Subcutaneous abdominal adipose tissue (tissue), 5 donors: ENCODE measurements at regions not wholly inside any gene's neighbourhood (a gene's known extent, or its start where the extent isn't known, plus 50 kb on each side); places are given as distances from the start of the nearest gene placed in this dataset.

Experiments used
- H3K27ac ChIP-seq: one replicate; pipeline ENCODE4 v1.7.0; 2013; ENCODE audit warnings: low read depth, mild to moderate bottlenecking, inconsistent platforms, low read length, moderate library complexity
- H3K27me3 ChIP-seq, 5 donors: one replicate each; pipeline ENCODE4 v1.7.0; 2013; ENCODE audit warnings: low read length in 5 of 5, inconsistent platforms in 1 of 5; ENCODE audit not compliant: control insufficient read depth in 5 of 5, insufficient read depth in 4 of 5
- H3K36me3 ChIP-seq, 5 donors: one replicate each; pipeline ENCODE4 v1.7.0; 2013; ENCODE audit warnings: low read length in 5 of 5; ENCODE audit not compliant: control insufficient read depth in 5 of 5, insufficient read depth in 5 of 5
- H3K4me1 ChIP-seq, 5 donors: one replicate each; pipeline ENCODE4 v1.7.0; 2013; ENCODE audit warnings: low read length in 5 of 5, mild to moderate bottlenecking in 3 of 5, moderate library complexity in 1 of 5; ENCODE audit not compliant: control insufficient read depth in 5 of 5, insufficient read depth in 5 of 5
- H3K4me3 ChIP-seq, 5 donors: one replicate each; pipeline ENCODE4 v1.7.0; 2013; ENCODE audit warnings: low read length in 5 of 5, low read depth in 1 of 5
- H3K9ac ChIP-seq, 5 donors: one replicate each; pipeline ENCODE4 v1.7.0; 2013; ENCODE audit warnings: low read length in 5 of 5, mild to moderate bottlenecking in 4 of 5, moderate library complexity in 3 of 5
- H3K9me3 ChIP-seq, 5 donors: one replicate each; pipeline ENCODE4 v1.7.0; 2013; ENCODE audit warnings: low read length in 5 of 5; ENCODE audit not compliant: control insufficient read depth in 5 of 5
- donor health status: healthy.
- donor health status: healthy.
- donor health status: healthy.
- donor health status: healthy.
- donor health status: healthy.

GRCh38 chr7:19336836-19337383 lies 191.7 kb upstream of the FERD3L start:
- H3K36me3 ChIP-seq, result no peaks in the 10 kb centered on the region
- no peak overlapping the region for H3K4me3 ChIP-seq
- H3K9me3 ChIP-seq, result peaks cover 0 to 7% (median 0%) of the 10 kb centered on the region in 5 donors

GRCh38 chr7:19333706-19334105 lies 188.5 kb upstream of the FERD3L start:
- Histone ChIP-seq H3K4me3 (no peak overlapping the region), H3K27ac (no peak overlapping the region), H3K27me3 (no peaks in the 10 kb centered on the region), H3K9me3 (no peaks in the 10 kb centered on the region), H3K4me1 (no peaks in the 10 kb centered on the region), H3K9ac (no peak overlapping the region), H3K36me3 (no peaks in the 10 kb centered on the region)

More at GRCh38 chr7:19336836-19337383, 191.7 kb upstream of the FERD3L start:
- Histone ChIP-seq H3K27ac (no peak overlapping the region), H3K27me3 (no peaks in the 10 kb centered on the region), H3K9ac (no peak overlapping the region), H3K4me1 (no peaks in the 10 kb centered on the region)

GRCh38 chr7:19327018-19327417 lies 181.8 kb upstream of the FERD3L start:
- no peak overlapping the region for H3K27ac ChIP-seq
- peaks cover 0 to 4% (median 0%) of the 10 kb centered on the region in 5 donors for H3K4me1 ChIP-seq
- H3K9ac ChIP-seq, result no peak overlapping the region
- no peak overlapping the region for H3K4me3 ChIP-seq
- H3K27me3 ChIP-seq, result no peaks in the 10 kb centered on the region
- no peaks in the 10 kb centered on the region for H3K36me3 ChIP-seq
- no peaks in the 10 kb centered on the region for H3K9me3 ChIP-seq

GRCh38 chr7:19322002-19322401 lies 176.8 kb upstream of the FERD3L start:
- Histone ChIP-seq H3K4me3 (no peak overlapping the region), H3K9ac (no peak overlapping the region), H3K27me3 (no peaks in the 10 kb centered on the region), H3K9me3 (no peaks in the 10 kb centered on the region), H3K27ac (no peak overlapping the region), H3K4me1 (peaks cover 0 to 4% (median 0%) of the 10 kb centered on the region in 5 donors), H3K36me3 (no peaks in the 10 kb centered on the region)

- H3K4me1 ChIP-seq, result peaks cover 0 to 4% (median 0%) of the 10 kb centered on the region in 5 donors
- no peak overlapping the region for H3K4me3 ChIP-seq
- no peak overlapping the region for H3K27ac ChIP-seq
- H3K9ac ChIP-seq, result no peak overlapping the region
- H3K9me3 ChIP-seq, result no peaks in the 10 kb centered on the region
- H3K27me3 ChIP-seq, result peaks cover 0 to 3% (median 0%) of the 10 kb centered on the region in 5 donors
- no peaks in the 10 kb centered on the region for H3K36me3 ChIP-seq
Observed at GRCh38 chr7:19318287-19318686, 173.1 kb upstream of the FERD3L start.

- Histone ChIP-seq H3K36me3 (no peaks in the 10 kb centered on the region), H3K27ac (no peak overlapping the region), H3K4me1 (peaks cover 0 to 4% (median 0%) of the 10 kb centered on the region in 5 donors), H3K9me3 (no peaks in the 10 kb centered on the region), H3K4me3 (no peak overlapping the region), H3K9ac (no peak overlapping the region), H3K27me3 (peaks cover 0 to 3% (median 0%) of the 10 kb centered on the region in 5 donors)
Observed at GRCh38 chr7:19317461-19317860, 172.2 kb upstream of the FERD3L start.

- peaks cover 0 to 3% (median 0%) of the 10 kb centered on the region in 5 donors for H3K27me3 ChIP-seq
Observed at GRCh38 chr7:19312416-19312815, 167.2 kb upstream of the FERD3L start.

GRCh38 chr7:19307554-19307953 lies 162.3 kb upstream of the FERD3L start:
- Histone ChIP-seq H3K36me3 (no peaks in the 10 kb centered on the region), H3K27ac (no peak overlapping the region), H3K27me3 (no peaks in the 10 kb centered on the region), H3K4me3 (no peak overlapping the region), H3K9ac (no peak overlapping the region), H3K9me3 (no peaks in the 10 kb centered on the region), H3K4me1 (no peaks in the 10 kb centered on the region)

More at GRCh38 chr7:19312416-19312815, 167.2 kb upstream of the FERD3L start:
- no peak overlapping the region for H3K9ac ChIP-seq
- no peaks in the 10 kb centered on the region for H3K36me3 ChIP-seq
- H3K27ac ChIP-seq, result no peak overlapping the region
- H3K9me3 ChIP-seq, result no peaks in the 10 kb centered on the region
- no peak overlapping the region for H3K4me3 ChIP-seq
- no peaks in the 10 kb centered on the region for H3K4me1 ChIP-seq

GRCh38 chr7:19305698-19306097 lies 160.5 kb upstream of the FERD3L start:
- no peak overlapping the region for H3K27ac ChIP-seq
- no peak overlapping the region for H3K9ac ChIP-seq
- H3K9me3 ChIP-seq, result no peaks in the 10 kb centered on the region
- H3K4me1 ChIP-seq, result no peaks in the 10 kb centered on the region
- no peak overlapping the region for H3K4me3 ChIP-seq
- no peaks in the 10 kb centered on the region for H3K36me3 ChIP-seq
- H3K27me3 ChIP-seq, result no peaks in the 10 kb centered on the region

GRCh38 chr7:19304086-19304485 lies 158.9 kb upstream of the FERD3L start:
- H3K4me1 ChIP-seq, result no peaks in the 10 kb centered on the region
- no peaks in the 10 kb centered on the region for H3K36me3 ChIP-seq
- no peaks in the 10 kb centered on the region for H3K9me3 ChIP-seq
- no peaks in the 10 kb centered on the region for H3K27me3 ChIP-seq
- H3K27ac ChIP-seq, result no peak overlapping the region
- H3K9ac ChIP-seq, result no peak overlapping the region
- H3K4me3 ChIP-seq, result no peak overlapping the region
